Spleen (tissue), 7 donors: ENCODE measurements at regions not wholly inside any gene's neighbourhood (a gene's known extent, or its start where the extent isn't known, plus 50 kb on each side); places are given as distances from the start of the nearest gene placed in this dataset.

Source experiments
- POLR2A ChIP-seq, 3 donors: fragments of 450-650 bp; IDR thresholded peaks; one replicate each; pipeline ENCODE4 v1.5.1; 2017; ENCODE audit warnings: antibody characterized with exemption in 3 of 3, mild to moderate bottlenecking in 1 of 3
- TF ChIP-seq, protein P1 (sequence below), 11 experiments: fragments of 200-600 bp in 7 of 11; fragments of 450-650 bp in 4 of 11; sonication (generic) in 4 of 11; IDR thresholded peaks in 8 of 11; conservative IDR thresholded peaks in 3 of 11; 1 replicate in 7 of 11; 2 replicates in 4 of 11; pipeline versions ENCODE4 v1.4.0 to v1.8.0; 2016 to 2021; ENCODE audit warnings: antibody characterized with exemption in 11 of 11, inconsistent platforms in 4 of 11, mild to moderate bottlenecking in 1 of 11
- donor health status: DM: no; HTN: no; CAD: no; lungs with moderate emphysema.
- donor health status: DM: no; HTN: no; CAD: no.
- donor health status: DM: no; HTN: no; CAD: no.

- TF ChIP-seq, protein P1, sequence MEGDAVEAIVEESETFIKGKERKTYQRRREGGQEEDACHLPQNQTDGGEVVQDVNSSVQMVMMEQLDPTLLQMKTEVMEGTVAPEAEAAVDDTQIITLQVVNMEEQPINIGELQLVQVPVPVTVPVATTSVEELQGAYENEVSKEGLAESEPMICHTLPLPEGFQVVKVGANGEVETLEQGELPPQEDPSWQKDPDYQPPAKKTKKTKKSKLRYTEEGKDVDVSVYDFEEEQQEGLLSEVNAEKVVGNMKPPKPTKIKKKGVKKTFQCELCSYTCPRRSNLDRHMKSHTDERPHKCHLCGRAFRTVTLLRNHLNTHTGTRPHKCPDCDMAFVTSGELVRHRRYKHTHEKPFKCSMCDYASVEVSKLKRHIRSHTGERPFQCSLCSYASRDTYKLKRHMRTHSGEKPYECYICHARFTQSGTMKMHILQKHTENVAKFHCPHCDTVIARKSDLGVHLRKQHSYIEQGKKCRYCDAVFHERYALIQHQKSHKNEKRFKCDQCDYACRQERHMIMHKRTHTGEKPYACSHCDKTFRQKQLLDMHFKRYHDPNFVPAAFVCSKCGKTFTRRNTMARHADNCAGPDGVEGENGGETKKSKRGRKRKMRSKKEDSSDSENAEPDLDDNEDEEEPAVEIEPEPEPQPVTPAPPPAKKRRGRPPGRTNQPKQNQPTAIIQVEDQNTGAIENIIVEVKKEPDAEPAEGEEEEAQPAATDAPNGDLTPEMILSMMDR (IDR thresholded peaks at IDR 0.05 in 8 of 11, conservative IDR thresholded peaks at IDR 0.05 in 3 of 11) = no peak
- no peak for TF ChIP-seq POLR2A (IDR thresholded peaks at IDR 0.05)
Measured at GRCh38 chr7:157484411-157485081, 147.7 kb downstream of the DNAJB6 start.
